Small intestine (tissue), 7 donors: ENCODE measurements at regions not wholly inside any gene's neighbourhood (a gene's known extent, or its start where the extent isn't known, plus 50 kb on each side); places are given as distances from the start of the nearest gene placed in this dataset.

Source experiments
- DNase-seq, 2 donors: peaks; one replicate each; pipeline versions ENCODE4 v3.0.0 to v3.0.0-alpha.2; 2013
- FAIRE-seq: peaks from 2 replicates; lab custom pipeline; 2012; peaks lifted over from hg19 to GRCh38; lab: Jason Lieb, UNC
- H3K27ac ChIP-seq, 3 donors: one replicate each; pipeline ENCODE4 v1.5.1; 2013; ENCODE audit warnings: low read length in 2 of 3, mild to moderate bottlenecking in 2 of 3, control low read depth in 1 of 3, inconsistent platforms in 1 of 3, low read depth in 1 of 3, moderate library complexity in 1 of 3
- H3K27me3 ChIP-seq, 3 donors: one replicate each; pipeline ENCODE4 v1.6.1; 2013; ENCODE audit warnings: low read length in 3 of 3, inconsistent platforms in 1 of 3; ENCODE audit not compliant: control insufficient read depth in 3 of 3, insufficient read depth in 3 of 3
- H3K36me3 ChIP-seq, 3 donors: one replicate each; pipeline ENCODE4 v1.6.1; 2013; ENCODE audit warnings: low read length in 3 of 3, inconsistent platforms in 1 of 3, low read depth in 1 of 3, mild to moderate bottlenecking in 1 of 3, moderate library complexity in 1 of 3; ENCODE audit not compliant: control insufficient read depth in 3 of 3, insufficient read depth in 2 of 3
- H3K4me1 ChIP-seq, 3 donors: one replicate each; pipeline ENCODE4 v1.6.1; 2013; ENCODE audit warnings: low read length in 2 of 3, inconsistent platforms in 1 of 3, low read depth in 1 of 3, mild to moderate bottlenecking in 1 of 3, moderate library complexity in 1 of 3; ENCODE audit not compliant: control insufficient read depth in 3 of 3, insufficient read depth in 2 of 3
- H3K4me3 ChIP-seq, 3 donors: one replicate each; pipeline ENCODE4 v1.5.1; 2013; ENCODE audit warnings: low read length in 3 of 3, control low read depth in 1 of 3, inconsistent platforms in 1 of 3, low read depth in 1 of 3, mild to moderate bottlenecking in 1 of 3, moderate library complexity in 1 of 3
- H3K9me3 ChIP-seq, 2 donors: one replicate each; pipeline ENCODE4 v1.6.1; 2013; ENCODE audit warnings: low read depth in 1 of 2, low read length in 1 of 2; ENCODE audit not compliant: control insufficient read depth in 2 of 2, insufficient read depth in 1 of 2
- WGBS, 3 donors: extraction: QIAGEN DNeasy Blood & Tissue Kit; methylation state at CpG; one replicate each; pipeline ENCODE4 v1.1.7; 2013; 5-methylcytosine and 5-hydroxymethylcytosine counted together
- donor health status: healthy with polysubstance abuse.
- donor health status: control.
- donor health status: control.
- donor health status: Bipolar disorder and iron deficiency.
- donor health status: healthy.

GRCh38 chr14:53872681-53873089 lies 83.9 kb downstream of the BMP4 start:
- 17 to 53% (median 35%) methylated on average over 1 of the region's 1 CpG for WGBS, 3 donors
- H3K9me3 ChIP-seq: no peaks in the 10 kb centered on the region
- no peak for FAIRE-seq
- DNase-seq: no peak
- no peak overlapping the region for H3K4me3 ChIP-seq
- H3K4me1 ChIP-seq: peaks cover 0 to 10% (median 0%) of the 10 kb centered on the region in 3 donors
- H3K27ac ChIP-seq: peak overlapping the region in 1 of 3 donors; percentile 74
- H3K27me3 ChIP-seq: no peaks in the 10 kb centered on the region
- H3K36me3 ChIP-seq: no peaks in the 10 kb centered on the region

- DNase-seq (peak in 1 of 2 donors; percentile 44), FAIRE-seq (no peak)
- H3K27me3 ChIP-seq: no peaks in the 10 kb centered on the region
- no peaks in the 10 kb centered on the region for H3K9me3 ChIP-seq
- no peak overlapping the region for H3K4me3 ChIP-seq
- WGBS, 3 donors: 59 to 93% (median 92%) methylated on average over 2 of the region's 2 CpGs
- H3K27ac ChIP-seq: peak overlapping the region in 1 of 3 donors; percentile 74
- no peaks in the 10 kb centered on the region for H3K36me3 ChIP-seq
- peaks cover 0 to 10% (median 0%) of the 10 kb centered on the region in 3 donors for H3K4me1 ChIP-seq
These were observed 84.7 kb downstream of the BMP4 start for GRCh38 chr14:53871951-53872350.

DNA sequence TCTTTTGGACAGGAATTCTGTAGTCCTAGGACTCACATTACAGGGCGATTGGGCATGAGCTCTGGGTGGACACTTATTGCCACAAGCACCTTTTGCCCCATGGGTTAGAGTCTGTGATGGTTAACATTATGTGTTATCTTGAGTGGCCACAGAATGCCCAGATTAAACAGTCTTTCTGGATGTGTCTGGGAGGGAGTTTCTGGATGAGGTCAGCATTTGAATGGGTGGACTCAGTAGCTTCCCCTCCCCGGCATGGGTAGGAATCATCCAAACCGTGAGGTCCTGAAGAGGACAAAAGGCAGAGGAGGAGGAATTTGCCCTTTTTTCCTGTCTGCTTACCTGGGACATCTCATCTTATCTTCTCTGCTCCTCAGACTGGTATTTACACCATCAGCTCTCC lies 85.6 kb downstream of the BMP4 start:
- FAIRE-seq (no peak), DNase-seq (peak; percentile 57 to 64)
- Histone ChIP-seq H3K4me1 (peaks cover 0 to 10% (median 0%) of the 10 kb centered on the region in 3 donors), H3K9me3 (no peaks in the 10 kb centered on the region), H3K4me3 (no peak overlapping the region), H3K27ac (peak overlapping the region in 1 of 3 donors; percentile 34), H3K27me3 (no peaks in the 10 kb centered on the region), H3K36me3 (no peaks in the 10 kb centered on the region)
- WGBS, 3 donors: 62 to 73% (median 62%) methylated on average over 3 of the region's 3 CpGs

DNA sequence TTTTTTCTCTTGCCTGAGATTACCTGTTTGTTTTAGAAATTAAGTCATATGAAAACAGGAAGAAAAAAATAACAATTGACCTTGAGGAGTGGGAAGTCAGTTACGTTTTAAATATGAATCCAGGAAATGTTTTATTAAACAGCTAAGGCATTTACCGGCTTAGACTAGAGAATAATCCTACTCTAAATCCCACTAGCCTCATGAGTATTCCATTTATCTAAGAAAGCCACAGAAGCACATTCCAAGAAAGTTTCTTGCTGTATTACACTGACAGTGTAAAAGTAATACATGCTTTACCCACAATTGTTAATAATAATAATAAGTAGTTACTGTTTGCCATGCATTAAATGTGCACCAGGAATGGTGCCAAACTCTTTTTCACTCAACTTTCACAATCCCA lies 90.9 kb downstream of the BMP4 start:
- H3K9me3 ChIP-seq: no peaks in the 10 kb centered on the region
- DNase-seq (no peak), FAIRE-seq (no peak)
- no peaks in the 10 kb centered on the region for H3K36me3 ChIP-seq
- WGBS, 3 donors: 51 to 54% (median 51%) methylated on average over 2 of the region's 2 CpGs
- H3K4me3 ChIP-seq: no peak overlapping the region
- no peaks in the 10 kb centered on the region for H3K27me3 ChIP-seq
- peaks cover 0 to under 1% (median 0%) of the 10 kb centered on the region in 3 donors for H3K4me1 ChIP-seq
- H3K27ac ChIP-seq: no peak overlapping the region

GRCh38 chr14:53861781-53862180 lies 94.8 kb downstream of the BMP4 start:
- FAIRE-seq: no peak
- WGBS, 3 donors: 89 to 96% (median 89%) methylated on average over 5 of the region's 5 CpGs
- no peak overlapping the region for H3K4me3 ChIP-seq

GRCh38 chr14:53858345-53858684 lies 98.3 kb downstream of the BMP4 start:
- Histone ChIP-seq H3K9me3 (peaks cover 0 to 4% of the 10 kb centered on the region in 2 donors), H3K27me3 (no peaks in the 10 kb centered on the region), H3K4me3 (no peak overlapping the region), H3K36me3 (no peaks in the 10 kb centered on the region), H3K27ac (peak overlapping the region in 1 of 3 donors; percentile 81), H3K4me1 (peaks cover 0 to 17% (median 1%) of the 10 kb centered on the region in 3 donors)
- DNase-seq (peak in 1 of 2 donors; percentile 69), FAIRE-seq (no peak)
- WGBS, 3 donors: 14 to 48% (median 16%) methylated on average over 1 of the region's 1 CpG

More at GRCh38 chr14:53861781-53862180, 94.8 kb downstream of the BMP4 start:
- Histone ChIP-seq H3K27me3 (no peaks in the 10 kb centered on the region), H3K4me1 (peaks cover 0 to 17% (median 0%) of the 10 kb centered on the region in 3 donors), H3K36me3 (no peaks in the 10 kb centered on the region), H3K9me3 (no peaks in the 10 kb centered on the region), H3K27ac (no peak overlapping the region)
- no peak for DNase-seq

- Histone ChIP-seq H3K36me3 (no peaks in the 10 kb centered on the region), H3K9me3 (peaks cover 0 to 4% of the 10 kb centered on the region in 2 donors), H3K4me3 (no peak overlapping the region), H3K4me1 (peaks cover 0 to 17% (median 1%) of the 10 kb centered on the region in 3 donors), H3K27ac (peak overlapping the region in 1 of 3 donors; percentile 81), H3K27me3 (no peaks in the 10 kb centered on the region)
- DNase-seq (no peak), FAIRE-seq (no peak)
- WGBS, 3 donors: 23 to 55% (median 30%) methylated on average over 5 of the region's 5 CpGs
These were observed 98.8 kb downstream of the BMP4 start for GRCh38 chr14:53857625-53858344.

DNA sequence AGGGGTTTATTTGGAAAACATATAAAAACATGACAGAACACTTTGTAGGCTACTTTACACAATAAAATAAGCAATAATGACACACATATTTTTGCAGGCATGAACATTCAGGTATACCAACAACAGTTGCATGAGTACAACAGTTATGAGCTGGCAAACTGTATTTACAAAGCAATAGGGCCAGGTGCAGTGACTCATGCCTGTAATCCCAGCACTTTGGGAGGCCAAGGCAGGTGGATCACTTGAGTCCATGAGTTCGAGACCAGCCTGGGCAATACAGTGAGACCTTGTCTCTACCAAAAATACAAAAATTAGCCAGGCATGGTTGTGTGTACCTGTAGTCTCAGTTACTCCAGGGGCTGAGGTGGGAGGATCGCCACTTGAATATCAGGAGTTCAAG lies 101.1 kb downstream of the BMP4 start:
- FAIRE-seq: no peak

More for the DNA sequence above, 101.1 kb downstream of the BMP4 start:
- Histone ChIP-seq H3K27ac (no peak overlapping the region), H3K4me1 (peaks cover 0 to 29% (median 1%) of the 10 kb centered on the region in 3 donors), H3K36me3 (no peaks in the 10 kb centered on the region), H3K9me3 (peaks cover 0 to 4% of the 10 kb centered on the region in 2 donors), H3K27me3 (no peaks in the 10 kb centered on the region), H3K4me3 (no peak overlapping the region)
- 37 to 65% (median 38%) methylated on average over 2 of the region's 2 CpGs for WGBS, 3 donors
- no peak for DNase-seq
